ENCODE measurements at regions not wholly inside any gene's neighbourhood (a gene's known extent, or its start where the extent isn't known, plus 50 kb on each side); places are given as distances from the start of the nearest gene placed in this dataset.

GRCh38 chr15:93213281-93213680, 124.3 kb upstream of the RGMA start:
- Histone ChIP-seq H3K36me3 (ENCODE audit: insufficient read depth, low read length) (no peaks in the 10 kb centered on the region), H3K9me3 (ENCODE audit: low read depth, low read length) (no peaks in the 10 kb centered on the region)

DNA sequence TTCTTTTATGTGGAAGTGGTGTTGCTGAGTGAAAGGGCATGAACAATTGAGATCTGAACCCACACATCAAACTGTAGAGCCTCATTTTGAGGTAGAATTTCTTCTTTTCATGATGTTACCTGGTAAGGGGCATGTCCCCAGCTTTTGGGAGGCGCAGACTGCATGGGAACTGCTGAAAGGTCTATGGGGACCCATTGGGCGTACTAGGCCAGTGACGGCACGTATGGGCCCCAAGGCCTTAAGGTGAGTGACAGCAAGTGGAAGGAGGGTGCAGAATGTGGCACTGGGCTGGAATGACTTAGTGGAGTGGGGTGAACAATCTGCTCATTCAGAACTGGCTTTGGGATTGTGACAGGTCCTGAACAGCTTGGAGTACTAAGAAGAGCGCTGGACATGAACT, 123.6 kb upstream of the RGMA start:
- DNase-seq (ENCODE audit: low read depth, low spot score), result no peak
- no peak overlapping the region for H3K9ac ChIP-seq (ENCODE audit: insufficient read length)
- H3K36me3 ChIP-seq (ENCODE audit: insufficient read depth, low read length), result no peaks in the 10 kb centered on the region

More at GRCh38 chr15:93213281-93213680, 124.3 kb upstream of the RGMA start:
- TF ChIP-seq FOXP2 (optimal IDR thresholded peaks at IDR 0.05; ENCODE audit: control extremely low read depth, extremely low read length, insufficient read depth) (no peak), POLR2AphosphoS5 (IDR thresholded peaks at IDR 0.05; ENCODE audit: borderline replicate concordance, low read depth, low read length) (no peak), EZH2 (IDR thresholded peaks at IDR 0.05) (no peak)
- DNase-seq (ENCODE audit: low read depth, low spot score), result no peak
- Histone ChIP-seq H3K27ac (no peak overlapping the region), H3K9ac (ENCODE audit: insufficient read length) (no peak overlapping the region), H3K4me3 (no peak overlapping the region)

DNA sequence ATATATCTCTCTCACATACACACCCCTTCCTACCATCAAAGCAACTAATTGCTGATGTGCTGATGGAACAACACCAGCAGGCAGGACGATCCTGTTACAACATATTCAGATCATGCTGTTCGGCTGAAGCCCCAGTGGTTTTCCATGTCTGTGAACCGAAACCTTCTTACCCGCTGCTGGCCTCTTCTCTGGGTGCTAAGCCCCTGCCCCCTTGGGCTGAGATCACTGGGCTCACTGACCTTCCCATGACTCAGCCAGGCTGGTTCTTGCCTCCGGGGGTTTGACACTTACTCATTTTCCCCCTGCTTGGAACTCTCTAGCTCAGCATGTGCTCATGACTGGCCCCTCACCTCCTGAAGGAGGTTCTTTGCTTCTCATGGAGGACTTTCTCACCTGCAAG, 122.0 kb upstream of the RGMA start:
- H3K9me3 ChIP-seq (ENCODE audit: low read depth, low read length), result no peaks in the 10 kb centered on the region
- DNase-seq (ENCODE audit: low read depth, low spot score), result no peak
- H3K4me3 ChIP-seq, result no peak overlapping the region
- H3K9ac ChIP-seq (ENCODE audit: insufficient read length), result no peak overlapping the region
- no peak for TF ChIP-seq EZH2 (IDR thresholded peaks at IDR 0.05)
- no peak for TF ChIP-seq FOXP2 (optimal IDR thresholded peaks at IDR 0.05; ENCODE audit: control extremely low read depth, extremely low read length, insufficient read depth)
- TF ChIP-seq POLR2AphosphoS5 (IDR thresholded peaks at IDR 0.05; ENCODE audit: borderline replicate concordance, low read depth, low read length), result no peak
- H3K36me3 ChIP-seq (ENCODE audit: insufficient read depth, low read length), result no peaks in the 10 kb centered on the region
- H3K27ac ChIP-seq, result no peak overlapping the region

More for the DNA sequence above, 123.6 kb upstream of the RGMA start:
- no peaks in the 10 kb centered on the region for H3K9me3 ChIP-seq (ENCODE audit: low read depth, low read length)
- no peak overlapping the region for H3K27ac ChIP-seq
- no peak overlapping the region for H3K4me3 ChIP-seq
- TF ChIP-seq POLR2AphosphoS5 (IDR thresholded peaks at IDR 0.05; ENCODE audit: borderline replicate concordance, low read depth, low read length), result no peak
- no peak for TF ChIP-seq EZH2 (IDR thresholded peaks at IDR 0.05)
- no peak for TF ChIP-seq FOXP2 (optimal IDR thresholded peaks at IDR 0.05; ENCODE audit: control extremely low read depth, extremely low read length, insufficient read depth)

DNA sequence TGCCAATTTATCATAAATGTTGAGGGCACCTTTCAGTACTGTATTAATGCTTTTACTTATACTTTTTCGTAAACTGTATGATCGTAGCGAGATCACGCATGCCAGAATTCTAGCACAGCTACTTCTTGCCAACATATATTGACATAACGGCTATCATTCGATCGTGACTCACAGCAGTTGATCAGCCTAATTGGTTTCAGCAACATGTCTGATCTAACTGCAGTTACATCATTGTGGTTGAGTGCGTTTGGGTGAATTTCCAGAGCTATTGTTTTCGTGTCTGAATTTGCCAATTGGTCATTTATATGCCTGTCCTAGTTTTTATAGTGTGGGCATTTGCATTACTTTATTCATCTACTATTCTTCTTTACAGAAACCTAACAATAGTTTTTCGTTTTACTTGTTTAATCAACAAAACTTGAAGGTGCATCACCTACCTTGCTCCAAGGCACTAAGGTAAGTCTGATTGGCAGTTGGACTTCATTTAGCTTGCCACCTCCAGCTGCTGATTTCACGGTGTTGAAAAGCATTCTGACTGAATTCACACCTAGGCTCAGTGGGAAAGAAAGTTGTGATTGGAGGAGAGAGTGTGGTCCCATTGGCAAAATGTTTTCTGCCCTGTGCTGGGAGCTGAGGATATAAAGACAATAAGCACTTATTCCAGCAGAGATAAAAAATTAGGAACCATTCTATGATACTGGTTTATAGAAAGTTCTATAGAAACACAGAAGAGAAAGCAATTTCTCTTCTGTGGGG, 120.9 kb upstream of the RGMA start:
- H3K4me3 ChIP-seq, result no peak overlapping the region
- H3K27ac ChIP-seq, result no peak overlapping the region
- TF ChIP-seq EZH2 (IDR thresholded peaks at IDR 0.05) (no peak), POLR2AphosphoS5 (IDR thresholded peaks at IDR 0.05; ENCODE audit: borderline replicate concordance, low read depth, low read length) (no peak)
- no peak overlapping the region for H3K9ac ChIP-seq (ENCODE audit: insufficient read length)
- H3K9me3 ChIP-seq (ENCODE audit: low read depth, low read length), result no peaks in the 10 kb centered on the region
- DNase-seq (ENCODE audit: low read depth, low spot score), result no peak
- H3K36me3 ChIP-seq (ENCODE audit: insufficient read depth, low read length), result no peaks in the 10 kb centered on the region

DNA sequence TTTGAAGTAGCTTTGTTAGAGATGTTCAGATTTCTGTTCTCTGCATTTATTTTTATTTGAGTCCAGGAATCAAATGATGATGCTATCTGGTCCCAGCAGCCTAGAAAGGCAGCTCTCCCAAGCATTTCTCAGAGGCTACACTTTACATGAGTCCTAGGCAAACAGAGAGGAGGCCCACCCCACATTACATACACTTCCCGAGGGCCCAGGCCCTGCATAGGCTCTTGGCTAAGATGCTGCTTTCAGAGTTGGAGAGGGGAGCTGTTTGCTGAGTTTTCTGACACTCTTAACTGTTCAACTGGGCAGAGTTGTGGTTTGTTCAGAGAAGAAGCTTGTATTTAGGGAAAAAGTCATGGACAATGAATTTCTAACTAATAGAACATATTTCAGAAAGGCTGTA, 117.9 kb upstream of the RGMA start:
- Histone ChIP-seq H3K27ac (no peak overlapping the region), H3K4me3 (no peak overlapping the region), H3K9me3 (ENCODE audit: low read depth, low read length) (no peaks in the 10 kb centered on the region), H3K9ac (ENCODE audit: insufficient read length) (no peak overlapping the region), H3K36me3 (ENCODE audit: insufficient read depth, low read length) (no peaks in the 10 kb centered on the region)
- no peak for TF ChIP-seq POLR2AphosphoS5 (IDR thresholded peaks at IDR 0.05; ENCODE audit: borderline replicate concordance, low read depth, low read length)
- TF ChIP-seq EZH2 (IDR thresholded peaks at IDR 0.05), result no peak
- TF ChIP-seq FOXP2 (optimal IDR thresholded peaks at IDR 0.05; ENCODE audit: control extremely low read depth, extremely low read length, insufficient read depth), result no peak
- no peak for DNase-seq (ENCODE audit: low read depth, low spot score)

GRCh38 chr15:93205413-93205812, 116.4 kb upstream of the RGMA start:
- no peak overlapping the region for H3K9ac ChIP-seq (ENCODE audit: insufficient read length)
- no peaks in the 10 kb centered on the region for H3K9me3 ChIP-seq (ENCODE audit: low read depth, low read length)
- DNase-seq (ENCODE audit: low read depth, low spot score), result no peak
- no peak overlapping the region for H3K4me3 ChIP-seq
- no peaks in the 10 kb centered on the region for H3K36me3 ChIP-seq (ENCODE audit: insufficient read depth, low read length)
- TF ChIP-seq FOXP2 (optimal IDR thresholded peaks at IDR 0.05; ENCODE audit: control extremely low read depth, extremely low read length, insufficient read depth) (no peak), EZH2 (IDR thresholded peaks at IDR 0.05) (no peak), POLR2AphosphoS5 (IDR thresholded peaks at IDR 0.05; ENCODE audit: borderline replicate concordance, low read depth, low read length) (no peak)
- no peak overlapping the region for H3K27ac ChIP-seq

DNA sequence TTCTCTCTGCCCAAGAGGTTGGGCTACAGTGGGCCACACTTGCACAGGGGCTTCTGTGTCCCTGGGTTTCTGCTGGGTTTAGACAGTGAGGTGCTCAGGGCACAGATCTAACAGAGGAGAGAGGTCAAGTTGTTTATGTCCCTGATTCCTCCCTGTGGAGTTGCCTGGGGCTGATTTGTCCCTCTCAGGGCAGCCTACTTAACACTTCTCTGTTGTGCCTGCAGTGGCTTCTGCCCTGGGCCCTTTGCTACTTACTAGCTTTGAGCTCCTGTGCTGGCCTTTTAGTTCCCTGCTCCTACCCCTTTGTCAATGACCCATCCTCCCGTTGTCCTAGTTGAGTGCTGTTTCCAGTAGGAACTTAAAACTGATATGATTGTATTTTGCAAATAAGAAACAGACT, 114.0 kb upstream of the RGMA start:
- TF ChIP-seq POLR2AphosphoS5 (IDR thresholded peaks at IDR 0.05; ENCODE audit: borderline replicate concordance, low read depth, low read length), result no peak
- TF ChIP-seq FOXP2 (optimal IDR thresholded peaks at IDR 0.05; ENCODE audit: control extremely low read depth, extremely low read length, insufficient read depth), result no peak
- no peak for TF ChIP-seq EZH2 (IDR thresholded peaks at IDR 0.05)
- H3K36me3 ChIP-seq (ENCODE audit: insufficient read depth, low read length), result no peaks in the 10 kb centered on the region
- no peak overlapping the region for H3K27ac ChIP-seq
- no peak for DNase-seq (ENCODE audit: low read depth, low spot score)
- no peaks in the 10 kb centered on the region for H3K9me3 ChIP-seq (ENCODE audit: low read depth, low read length)
- H3K4me3 ChIP-seq, result no peak overlapping the region
- no peak overlapping the region for H3K9ac ChIP-seq (ENCODE audit: insufficient read length)

DNA sequence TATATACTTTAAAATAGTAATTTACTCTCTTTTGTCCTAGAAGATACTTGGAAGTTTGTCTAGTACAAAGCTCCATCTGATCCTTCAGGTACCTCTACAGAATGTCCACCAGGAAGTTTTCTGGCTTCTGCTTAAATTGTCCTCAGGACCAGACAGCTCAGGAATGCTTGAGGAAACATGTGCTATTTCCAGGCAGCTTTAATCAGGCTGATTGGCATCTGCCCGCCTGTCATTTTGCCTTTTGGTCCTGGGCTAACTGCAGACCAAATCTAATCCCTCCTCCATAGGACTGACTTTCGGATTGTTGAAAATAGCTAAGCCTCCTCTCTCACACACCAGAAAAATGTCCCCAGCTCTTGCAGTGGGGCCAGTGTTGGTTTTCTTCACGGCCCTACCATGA, 113.4 kb upstream of the RGMA start:
- H3K9ac ChIP-seq (ENCODE audit: insufficient read length), result no peak overlapping the region
- no peaks in the 10 kb centered on the region for H3K36me3 ChIP-seq (ENCODE audit: insufficient read depth, low read length)
- H3K4me3 ChIP-seq, result no peak overlapping the region
- H3K9me3 ChIP-seq (ENCODE audit: low read depth, low read length), result no peaks in the 10 kb centered on the region
- H3K27ac ChIP-seq, result no peak overlapping the region
- no peak for DNase-seq (ENCODE audit: low read depth, low spot score)
- TF ChIP-seq POLR2AphosphoS5 (IDR thresholded peaks at IDR 0.05; ENCODE audit: borderline replicate concordance, low read depth, low read length), result no peak
- no peak for TF ChIP-seq FOXP2 (optimal IDR thresholded peaks at IDR 0.05; ENCODE audit: control extremely low read depth, extremely low read length, insufficient read depth)
- TF ChIP-seq EZH2 (IDR thresholded peaks at IDR 0.05), result no peak

DNA sequence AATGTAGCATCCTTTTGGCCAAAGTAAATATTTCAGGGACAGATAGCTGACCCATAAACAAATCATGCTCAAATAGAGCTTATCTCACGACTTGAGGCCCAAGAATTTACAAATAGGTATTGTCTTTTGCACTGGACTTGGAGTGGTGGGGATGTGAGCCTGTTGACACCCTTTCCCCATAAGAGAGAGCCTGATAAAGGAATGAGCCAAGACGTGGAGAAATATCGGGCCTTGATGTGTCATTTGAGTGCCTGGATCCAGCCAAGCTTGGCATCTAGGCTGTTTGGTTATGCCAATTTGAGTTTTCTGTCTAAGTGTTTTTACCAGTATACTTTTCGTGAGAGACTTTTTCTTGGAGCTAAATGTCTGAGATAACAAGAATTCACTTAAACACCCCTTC, 112.9 kb upstream of the RGMA start:
- no peaks in the 10 kb centered on the region for H3K9me3 ChIP-seq (ENCODE audit: low read depth, low read length)
- no peak for DNase-seq (ENCODE audit: low read depth, low spot score)
- no peak overlapping the region for H3K27ac ChIP-seq
- no peak overlapping the region for H3K9ac ChIP-seq (ENCODE audit: insufficient read length)
- no peak overlapping the region for H3K4me3 ChIP-seq
- TF ChIP-seq POLR2AphosphoS5 (IDR thresholded peaks at IDR 0.05; ENCODE audit: borderline replicate concordance, low read depth, low read length), result no peak
- no peak for TF ChIP-seq FOXP2 (optimal IDR thresholded peaks at IDR 0.05; ENCODE audit: control extremely low read depth, extremely low read length, insufficient read depth)
- no peak for TF ChIP-seq EZH2 (IDR thresholded peaks at IDR 0.05)
- H3K36me3 ChIP-seq (ENCODE audit: insufficient read depth, low read length), result no peaks in the 10 kb centered on the region

All from SK-N-MC (cell line).